HG02852 (cell line): ENCODE measurements at regions not wholly inside any gene's neighbourhood (a gene's known extent, or its start where the extent isn't known, plus 50 kb on each side); places are given as distances from the start of the nearest gene placed in this dataset.
A peak's percentile ranks its signal among the peaks of the same experiment; 100 is the strongest.

ENCODE experiments used
- ATAC-seq: cut with Tn5 transposase; IDR thresholded peaks from one replicate; pipeline ENCODE4 v1.9.1; 2021; ENCODE audit warnings: mild to moderate bottlenecking, moderate library complexity; ENCODE audit not compliant: unreplicated experiment

- ATAC-seq, result no peak
Observed at GRCh38 chr4:46594661-46595060, 204.7 kb upstream of the GABRA2 start.

- ATAC-seq, result no peak
Observed at GRCh38 chr4:46586566-46586965, 196.6 kb upstream of the GABRA2 start.

GRCh38 chr4:46581677-46582076 is 191.7 kb upstream of the GABRA2 start:
- ATAC-seq, result no peak

GRCh38 chr4:46554760-46555465 is 165.0 kb upstream of the GABRA2 start:
- ATAC-seq, result no peak

- ATAC-seq, result peak; percentile 91
Observed at GRCh38 chr4:46550471-46550870, 160.5 kb upstream of the GABRA2 start.

- ATAC-seq, result no peak
Observed at GRCh38 chr4:46549125-46549524, 159.2 kb upstream of the GABRA2 start.

- ATAC-seq, result no peak
Observed at GRCh38 chr4:46524751-46525150, 134.8 kb upstream of the GABRA2 start.

- no peak for ATAC-seq
Observed at GRCh38 chr4:46520361-46520760, 130.4 kb upstream of the GABRA2 start.

GRCh38 chr4:46515940-46516339 is 126.0 kb upstream of the GABRA2 start:
- no peak for ATAC-seq

GRCh38 chr4:46508216-46508615 is 118.3 kb upstream of the GABRA2 start:
- no peak for ATAC-seq

GRCh38 chr4:46506876-46507275 is 116.9 kb upstream of the GABRA2 start:
- ATAC-seq, result no peak

- ATAC-seq, result no peak
Observed at GRCh38 chr4:46505131-46505530, 115.2 kb upstream of the GABRA2 start.

- no peak for ATAC-seq
Observed at GRCh38 chr4:46503739-46504138, 113.8 kb upstream of the GABRA2 start.

- no peak for ATAC-seq
Observed at GRCh38 chr4:46492394-46492793, 102.5 kb upstream of the GABRA2 start.

GRCh38 chr4:46491455-46491854 is 101.5 kb upstream of the GABRA2 start:
- ATAC-seq, result no peak

- ATAC-seq, result no peak
Observed at GRCh38 chr4:46484881-46485280, 95.0 kb upstream of the GABRA2 start.

GRCh38 chr4:46462733-46463132 is 72.8 kb upstream of the GABRA2 start:
- no peak for ATAC-seq

GRCh38 chr4:46459308-46459707 is 69.4 kb upstream of the GABRA2 start:
- no peak for ATAC-seq

GRCh38 chr4:46450556-46450955 is 60.6 kb upstream of the GABRA2 start:
- ATAC-seq, result no peak

- no peak for ATAC-seq
Observed at GRCh38 chr4:46445710-46446314, 55.9 kb upstream of the GABRA2 start.

GRCh38 chr4:46444318-46445000 is 54.5 kb upstream of the GABRA2 start:
- no peak for ATAC-seq

GRCh38 chr4:46442963-46443362 is 53.0 kb upstream of the GABRA2 start:
- ATAC-seq, result no peak
